Hematopoietic multipotent progenitor cell treated with erythropoietin and hydrocortisone succinate and interleukin-3 and kit ligand, for 6 days (in vitro differentiated cells): ENCODE measurements at regions not wholly inside any gene's neighbourhood (a gene's known extent, or its start where the extent isn't known, plus 50 kb on each side); places are given as distances from the start of the nearest gene placed in this dataset.
"Not testable (repeated sequence)": the region's sequence is repeated elsewhere in the genome, so short reads cannot be mapped to it uniquely, and the experiment has no call there.

Source experiments
- DNase-seq: peaks from one replicate; pipeline ENCODE4 v3.0.0-alpha.2; 2015

DNA sequence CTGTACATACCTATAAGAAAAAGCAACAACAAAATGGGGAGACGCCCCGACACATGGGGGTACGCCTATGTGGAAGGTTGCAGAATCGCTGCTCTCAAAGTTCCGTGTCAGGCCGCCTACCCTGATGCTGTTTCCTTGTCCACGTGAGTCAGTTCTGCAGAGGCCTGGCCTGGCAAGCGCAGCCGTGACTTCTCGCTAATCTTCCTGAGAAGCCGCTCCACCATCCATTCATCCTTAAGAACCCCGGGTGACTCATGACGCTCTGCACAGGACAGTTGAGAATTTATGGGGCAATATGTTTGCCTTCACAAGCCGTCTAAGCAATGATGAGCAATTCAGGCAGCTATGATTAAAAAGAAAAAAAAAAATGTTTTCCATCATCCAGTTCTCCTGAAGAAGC lies 122.3 kb upstream of the TMPRSS2 start:
- no peak for DNase-seq

DNA sequence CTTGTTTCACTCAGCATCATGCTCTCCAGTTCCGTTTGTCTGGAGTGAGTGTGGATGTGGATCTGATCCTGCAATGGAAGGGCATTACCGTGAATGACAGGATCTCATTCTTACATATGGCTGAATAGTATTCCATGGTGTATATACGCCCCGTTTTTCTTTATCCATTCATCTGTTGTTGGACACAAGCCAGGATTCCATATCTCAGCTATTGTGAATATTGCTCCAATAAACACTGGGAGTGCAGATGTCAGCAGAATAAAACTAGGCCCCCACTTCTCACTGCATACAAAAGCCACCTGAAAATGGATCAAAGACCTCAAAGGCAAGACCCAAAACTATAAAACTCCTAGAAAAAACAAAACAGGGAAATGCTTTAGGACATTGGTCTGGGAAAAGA lies 120.3 kb upstream of the TMPRSS2 start:
- DNase-seq = no peak

DNA sequence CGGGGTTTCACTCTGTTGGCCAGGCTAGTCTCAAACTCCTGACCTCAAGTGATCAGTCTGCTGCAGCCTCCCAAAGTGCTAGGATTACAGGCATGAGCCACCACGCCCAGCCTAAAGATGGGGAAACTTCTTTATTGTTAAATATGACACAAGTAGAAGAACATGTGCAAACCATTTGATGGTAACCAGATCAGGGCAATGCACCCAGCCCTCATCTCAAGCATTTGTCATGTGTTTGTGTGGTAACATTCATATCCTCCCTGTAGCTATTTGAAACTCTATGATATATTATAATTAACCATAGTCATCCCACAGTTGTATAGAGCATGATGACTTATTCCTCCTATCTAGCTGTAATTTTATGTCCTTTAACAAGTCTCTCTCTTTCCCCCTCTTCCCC lies 119.5 kb upstream of the TMPRSS2 start:
- DNase-seq = no peak

DNA sequence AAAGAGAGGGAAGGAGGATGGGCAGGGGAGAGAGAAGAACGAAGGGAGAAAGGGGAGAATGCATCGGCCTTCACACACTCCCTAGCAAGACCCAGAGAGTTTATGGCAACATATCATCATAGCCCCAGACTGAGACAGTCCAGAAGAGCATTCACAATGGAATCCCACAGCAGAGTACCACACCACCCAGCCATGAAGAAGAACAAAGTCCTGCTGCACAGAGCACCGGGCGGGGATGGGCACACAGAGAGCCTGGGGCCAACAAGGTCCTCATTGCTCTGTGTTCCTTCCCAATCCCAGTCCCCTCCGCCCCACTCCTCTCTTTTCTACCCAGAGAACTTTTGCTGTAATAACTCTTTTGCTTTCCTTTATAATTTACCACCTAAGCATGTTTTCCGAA lies 118.1 kb upstream of the TMPRSS2 start:
- DNase-seq = no peak

DNA sequence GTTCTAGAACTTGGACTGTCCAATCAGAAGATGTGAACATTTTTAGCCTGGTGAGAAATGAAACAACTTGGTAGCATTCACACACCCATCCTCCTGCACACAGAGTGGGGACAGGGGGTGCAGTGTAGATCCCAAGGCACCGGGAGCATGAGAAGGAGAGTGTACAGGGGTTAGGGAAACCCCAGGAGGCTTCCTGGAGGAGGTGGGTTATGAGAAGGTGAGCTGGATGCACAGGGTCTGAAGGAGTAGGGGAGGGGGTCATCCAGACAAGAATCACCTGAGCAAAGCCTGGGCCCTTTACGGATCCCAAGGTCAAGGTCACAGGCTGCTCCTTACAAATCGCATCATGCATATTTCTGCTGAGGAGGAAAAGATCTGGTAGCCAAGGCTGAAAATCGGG lies 117.5 kb upstream of the TMPRSS2 start:
- DNase-seq = no peak

DNA sequence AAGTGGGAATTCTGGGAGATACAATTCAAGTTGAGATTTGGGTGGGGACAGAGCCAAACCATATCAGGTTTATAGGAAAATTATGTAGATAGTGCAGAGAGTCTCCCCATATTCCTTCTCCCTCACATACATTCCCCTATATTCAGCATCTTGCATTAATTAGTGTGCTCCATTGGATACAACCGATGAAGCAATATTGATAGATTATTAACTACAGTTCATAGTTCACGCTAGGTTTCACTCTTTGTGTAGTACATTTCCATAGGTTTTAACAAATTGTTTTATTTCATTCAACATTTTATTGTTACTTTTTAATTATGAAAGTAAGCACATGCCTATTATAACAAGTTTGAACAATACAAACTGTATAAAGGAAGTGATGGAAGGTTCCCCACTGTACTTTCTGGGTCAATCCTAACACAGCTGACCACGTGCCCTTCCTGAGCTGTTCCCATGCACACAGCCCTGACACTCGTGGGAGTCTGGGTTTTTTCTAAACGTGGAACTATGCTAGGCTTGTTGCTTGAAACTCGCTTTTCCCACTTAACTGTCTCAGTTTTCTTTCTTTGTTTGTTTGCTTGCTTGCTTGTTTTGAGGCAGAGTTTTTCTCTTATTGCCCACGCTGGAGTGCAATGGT lies 116.8 kb upstream of the TMPRSS2 start:
- no peak for DNase-seq

DNA sequence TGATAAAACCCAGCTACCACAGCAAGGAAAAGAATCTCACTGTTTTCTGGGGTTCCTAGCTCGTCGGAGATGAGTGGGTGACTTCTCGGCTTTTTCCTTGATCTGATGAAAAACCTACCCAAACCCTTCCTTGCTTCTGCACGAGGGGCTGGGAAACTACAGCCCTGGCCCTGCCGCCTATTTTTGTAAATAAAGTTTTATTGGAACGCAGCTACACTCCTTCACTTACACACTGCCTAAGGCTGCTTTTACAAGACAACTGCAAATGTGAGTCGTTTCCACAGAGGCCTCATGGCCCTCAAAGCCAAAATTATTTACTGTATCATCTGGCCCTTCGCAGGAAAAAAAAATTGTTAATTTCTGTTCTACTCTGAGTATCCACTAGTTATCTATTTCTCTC lies 116.0 kb upstream of the TMPRSS2 start:
- DNase-seq = no peak

DNA sequence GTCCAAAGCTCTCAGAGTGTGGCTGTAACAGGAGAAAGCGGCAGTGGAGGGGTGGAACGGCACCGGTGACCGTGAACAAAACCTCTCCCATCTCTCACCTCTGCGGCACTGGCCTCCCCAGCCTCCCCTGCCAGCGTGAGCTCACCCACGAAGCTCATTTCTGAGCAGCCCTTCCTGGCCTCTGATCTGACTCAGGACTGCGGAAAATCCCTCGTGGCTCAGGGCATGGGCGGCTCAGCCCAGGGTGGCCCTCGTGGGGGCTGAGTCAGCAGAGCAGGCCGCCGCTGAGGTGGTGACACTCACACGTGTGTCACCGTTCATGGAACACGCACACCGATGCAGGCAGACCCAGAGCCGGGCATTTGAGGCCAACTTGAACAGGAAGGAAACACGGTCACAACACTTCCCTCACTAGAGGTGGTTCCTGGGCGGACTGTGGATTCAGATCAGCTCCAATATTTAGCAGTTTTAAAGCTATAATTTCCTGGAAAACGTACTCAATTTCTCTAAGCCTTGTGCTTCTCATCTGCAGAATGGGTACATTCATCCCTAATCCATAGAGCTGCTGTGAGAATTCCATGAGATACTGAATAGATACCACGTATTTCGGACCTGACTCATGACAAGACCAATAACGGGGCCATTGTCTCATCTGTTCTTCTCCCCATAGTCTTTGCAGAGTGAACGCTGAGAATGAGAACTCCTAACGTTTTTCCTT lies 115.0 kb upstream of the TMPRSS2 start:
- no peak for DNase-seq

DNA sequence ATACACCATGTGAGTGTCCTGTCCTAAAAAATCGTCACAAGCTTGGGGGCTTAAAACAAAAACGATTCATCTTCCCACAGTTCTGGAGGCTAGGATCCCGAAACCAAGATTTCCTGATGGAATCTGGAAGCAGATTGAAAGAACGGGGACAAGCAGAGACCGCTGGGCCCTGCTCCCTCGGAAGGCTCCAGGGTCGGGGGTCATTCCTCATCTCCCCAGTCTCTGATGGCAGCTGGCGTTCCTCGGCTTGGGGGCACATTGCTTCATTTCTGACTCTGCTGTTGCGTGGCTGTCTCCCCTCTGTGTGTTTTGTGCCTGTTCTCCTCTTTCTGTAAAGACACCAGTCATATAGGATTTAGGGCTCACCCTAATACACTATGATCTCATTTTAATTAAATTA lies 114.2 kb upstream of the TMPRSS2 start:
- DNase-seq = no peak

DNA sequence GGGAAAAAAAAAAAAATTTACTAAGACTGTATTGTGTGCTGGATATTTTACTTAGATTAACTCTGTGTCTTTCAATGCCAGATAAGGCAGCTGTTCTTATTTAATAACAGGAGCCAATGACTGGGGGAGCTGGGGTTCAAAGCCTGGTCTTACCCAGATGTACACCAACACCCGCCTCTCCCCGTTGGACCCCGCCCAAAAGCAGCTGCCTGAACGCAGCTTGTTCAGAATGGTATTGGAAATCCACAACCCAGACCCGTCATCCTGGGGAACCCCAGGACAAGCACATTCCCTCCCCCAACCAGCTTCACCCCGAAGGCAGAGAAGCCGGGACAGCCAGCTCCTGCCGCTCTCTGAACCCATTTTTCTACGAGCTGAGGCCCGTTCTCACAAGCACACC lies 113.6 kb upstream of the TMPRSS2 start:
- DNase-seq = no peak

DNA sequence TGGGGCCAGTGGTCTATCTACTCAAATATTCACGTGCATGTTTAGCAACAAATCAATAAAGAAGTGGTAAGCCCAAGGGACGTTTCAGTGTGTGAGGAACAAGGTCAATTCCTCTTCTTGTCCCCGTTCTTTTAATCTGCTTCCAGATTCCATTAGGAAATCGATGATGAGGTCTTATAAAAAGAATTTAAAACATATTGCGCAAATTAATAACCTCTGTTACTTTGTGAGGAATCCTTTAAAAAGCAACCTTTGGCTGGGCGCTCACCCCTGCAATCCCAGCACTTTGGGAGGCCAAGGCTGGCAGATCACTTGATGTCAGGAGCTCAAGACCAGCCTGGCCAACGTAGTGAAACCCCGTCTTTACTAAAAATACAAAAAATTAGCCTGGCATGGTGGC lies 113.0 kb upstream of the TMPRSS2 start:
- no peak for DNase-seq

DNA sequence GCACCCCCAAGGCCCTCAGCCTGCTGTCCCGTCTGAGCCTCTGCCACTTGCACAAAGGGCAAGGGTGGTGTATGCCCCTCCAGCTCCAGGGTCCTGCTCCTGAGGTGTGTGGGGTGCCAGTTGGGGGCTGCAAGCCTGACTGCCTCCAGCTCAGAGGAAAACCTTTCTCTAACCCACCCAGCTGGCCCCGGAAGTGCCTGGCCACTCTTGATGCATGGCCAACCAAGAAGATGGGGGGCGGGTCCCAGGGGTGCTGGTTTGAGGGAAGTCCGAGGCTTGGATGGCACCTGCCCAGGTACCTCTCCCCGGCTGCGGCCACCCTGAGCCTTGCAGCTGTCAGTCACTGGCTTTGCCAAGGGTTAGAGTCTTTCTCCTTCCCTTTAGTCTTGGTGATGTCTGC lies 112.6 kb upstream of the TMPRSS2 start:
- DNase-seq = no peak

DNA sequence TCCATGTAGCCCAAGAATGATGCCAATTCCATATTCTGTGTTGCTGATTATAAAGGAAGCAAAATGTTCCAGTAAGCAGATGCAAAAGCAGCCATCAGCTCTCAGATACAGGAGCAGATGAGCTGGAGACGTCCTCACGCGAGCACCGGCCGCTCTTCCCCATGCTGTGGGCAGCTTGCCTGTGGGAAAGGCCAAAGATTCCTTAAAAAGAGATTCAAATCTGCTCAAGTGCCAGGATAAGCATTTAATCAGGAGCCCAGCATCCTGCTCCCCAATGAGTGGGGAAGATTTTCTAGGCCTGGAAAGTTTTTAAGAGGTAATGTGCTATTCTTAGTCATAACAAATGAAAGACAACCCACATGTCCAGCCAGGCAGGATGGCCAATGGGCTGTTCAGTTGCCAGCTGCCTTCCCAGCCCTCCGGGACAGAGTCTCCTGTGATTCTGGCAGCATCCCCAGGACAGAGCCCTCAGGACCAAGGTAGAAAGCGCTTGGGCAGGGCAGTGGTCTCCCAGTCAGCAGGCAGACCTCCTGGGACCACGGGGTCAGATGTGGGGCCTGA lies 108.2 kb upstream of the TMPRSS2 start:
- no peak for DNase-seq

DNA sequence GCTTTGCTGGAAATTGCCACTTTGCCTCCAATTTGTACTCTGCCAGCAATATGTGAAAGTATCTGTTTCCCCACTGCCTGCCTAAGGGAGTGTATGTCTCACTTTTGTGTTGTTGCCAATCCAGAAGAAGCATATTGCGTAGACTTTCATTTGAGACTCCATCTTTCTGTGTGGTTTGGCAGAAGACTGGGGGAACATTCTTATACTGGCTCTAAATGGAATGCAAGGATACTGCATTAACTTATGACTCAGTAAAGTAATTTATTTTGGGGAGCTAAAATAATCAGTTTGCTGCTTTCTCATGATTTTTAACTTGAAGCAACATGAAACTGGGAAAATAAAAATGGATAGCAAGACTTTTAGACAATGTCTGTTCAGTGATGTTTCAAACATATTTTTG lies 107.7 kb upstream of the TMPRSS2 start:
- DNase-seq = no peak

DNA sequence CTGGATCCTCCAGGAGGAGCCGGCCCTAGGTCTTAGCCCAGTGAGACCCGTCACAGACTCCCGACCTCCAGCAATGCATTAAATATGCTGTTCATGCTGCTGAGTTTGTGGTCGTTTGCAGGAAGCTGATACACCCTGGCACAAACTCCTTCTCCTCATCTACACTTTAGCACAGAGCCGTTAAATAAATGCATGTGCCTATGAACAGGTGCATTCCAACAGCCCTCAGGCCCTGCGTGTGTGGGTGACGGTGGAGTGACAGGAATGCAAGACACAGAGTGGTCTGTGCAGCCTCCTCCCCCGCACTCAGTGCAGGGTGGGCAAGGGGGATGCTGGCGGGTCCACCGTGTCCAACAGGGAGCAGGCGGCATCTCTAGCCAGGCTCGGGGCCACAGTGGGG lies 106.6 kb upstream of the TMPRSS2 start:
- DNase-seq = no peak

DNA sequence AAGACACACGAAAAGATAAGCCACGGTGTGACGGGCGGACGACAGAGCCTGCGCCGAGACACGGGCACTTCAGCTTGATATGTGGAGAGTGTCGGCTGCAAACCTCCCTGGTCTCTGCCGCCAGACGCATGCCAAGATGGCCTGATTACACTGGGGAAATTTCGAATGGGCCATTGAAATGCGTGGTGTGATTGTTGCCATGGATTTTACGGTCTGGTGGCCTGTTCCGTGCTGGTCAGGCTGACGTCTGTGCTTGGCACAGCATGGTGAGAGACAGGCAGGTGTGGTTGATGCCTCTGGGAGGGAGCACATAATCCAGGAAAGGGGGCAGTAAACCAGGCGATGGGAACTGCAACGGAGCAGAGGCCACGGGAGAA lies 105.6 kb upstream of the TMPRSS2 start:
- no peak for DNase-seq

DNA sequence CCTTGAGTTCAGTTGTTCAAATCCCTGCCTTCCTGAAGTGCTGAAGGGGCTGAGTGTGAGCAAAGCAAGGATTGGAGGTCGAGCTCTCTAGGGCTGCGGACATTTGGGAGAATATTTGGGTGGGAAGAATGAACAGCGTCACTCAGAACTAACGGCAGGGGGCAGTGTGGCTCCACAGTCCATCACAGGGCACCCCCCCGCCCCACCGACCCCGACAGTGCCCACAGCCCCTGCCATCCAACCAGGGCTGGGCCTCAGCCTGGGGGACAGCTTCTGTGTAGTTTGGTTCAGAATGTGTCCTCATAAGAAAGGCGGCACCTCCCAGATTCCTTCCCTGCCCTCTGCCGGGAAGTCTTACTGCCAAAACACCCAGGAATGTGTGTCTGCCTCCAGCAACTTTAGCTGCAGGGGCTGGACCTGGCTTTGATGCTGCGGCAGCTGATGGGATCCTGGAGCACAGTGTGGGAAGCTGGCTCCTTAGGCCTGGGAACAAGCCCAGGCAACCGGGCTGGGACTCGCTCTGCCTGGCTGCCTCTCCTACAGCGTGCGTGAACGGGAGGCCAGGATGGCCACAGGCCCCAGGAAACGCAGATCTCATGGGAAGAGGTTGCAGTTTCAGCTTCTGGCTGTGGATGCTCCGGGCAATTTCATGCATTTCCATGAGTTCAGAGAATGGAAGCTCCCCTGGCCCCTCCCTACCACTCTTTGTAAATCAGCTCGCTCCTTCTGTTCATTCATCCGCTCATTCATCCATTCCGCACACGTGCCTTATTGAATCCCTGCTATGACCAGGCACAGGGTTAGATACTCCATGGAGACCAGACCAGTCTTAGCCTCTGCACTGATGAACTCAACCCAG lies 104.9 kb upstream of the TMPRSS2 start:
- DNase-seq = peak; percentile 55

DNA sequence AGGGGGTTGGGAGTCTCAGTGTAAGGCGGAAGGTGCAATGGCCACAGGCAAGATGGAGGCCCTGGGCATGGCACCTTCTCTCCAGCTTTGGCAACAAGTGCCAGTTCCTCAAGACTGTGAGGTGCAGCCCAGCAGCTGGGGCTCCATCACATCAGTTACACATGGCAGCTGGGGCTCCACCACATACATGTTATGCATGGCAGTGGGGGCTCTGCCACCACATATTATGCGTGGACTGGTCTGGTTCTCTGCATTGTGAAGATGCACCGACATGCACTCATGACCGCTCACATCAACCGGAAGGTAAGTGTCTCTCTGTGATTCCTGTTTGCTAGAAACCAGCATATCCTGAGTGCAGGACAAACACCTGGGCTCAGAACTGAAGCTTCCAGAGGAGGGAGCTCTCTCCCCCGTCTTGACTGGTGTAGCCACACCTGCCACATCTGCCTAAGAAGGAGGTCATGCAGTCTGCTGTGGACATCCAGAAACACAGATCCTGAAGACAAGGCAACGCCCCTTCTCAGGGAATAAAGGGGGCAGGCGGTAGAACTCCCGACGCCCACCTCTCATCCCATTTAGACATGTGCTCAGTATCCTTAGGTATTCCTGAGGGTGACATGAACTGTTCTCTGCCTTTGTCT lies 104.1 kb upstream of the TMPRSS2 start:
- peak; percentile 12 for DNase-seq

DNA sequence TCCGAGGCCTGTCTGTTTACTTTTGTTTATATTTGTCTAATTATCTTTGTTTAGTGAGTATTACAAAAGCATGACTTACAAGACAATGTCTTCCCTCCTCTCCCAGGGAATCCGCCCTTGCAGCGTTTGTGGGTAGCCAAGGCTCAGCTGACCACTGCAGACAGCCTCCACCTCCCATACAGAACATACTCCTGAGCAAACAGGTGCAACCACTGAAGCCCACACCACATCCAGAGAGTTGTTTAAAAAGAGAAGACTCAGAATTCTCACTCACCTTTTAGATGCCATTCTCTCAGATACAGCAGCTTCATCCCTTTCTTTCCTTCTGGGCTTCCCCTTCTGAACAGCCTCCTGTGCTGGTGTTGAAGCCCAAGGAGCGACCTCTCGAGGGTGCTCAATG lies 103.5 kb upstream of the TMPRSS2 start:
- DNase-seq = no peak

DNA sequence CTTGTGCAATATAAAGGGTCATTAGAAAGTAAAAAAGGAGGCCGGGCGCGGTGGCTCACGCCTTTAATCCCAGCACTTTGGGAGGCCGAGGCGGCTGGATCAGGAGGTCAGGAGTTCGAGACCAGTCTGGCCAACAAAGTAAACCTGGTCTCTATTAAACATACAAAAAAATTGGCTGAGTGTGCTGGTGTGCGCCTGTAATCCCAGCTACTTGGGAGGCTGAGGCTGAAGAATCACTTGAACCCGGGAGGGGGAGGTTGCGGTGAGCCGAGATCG lies 102.8 kb upstream of the TMPRSS2 start:
- not testable (repeated sequence) for DNase-seq

DNA sequence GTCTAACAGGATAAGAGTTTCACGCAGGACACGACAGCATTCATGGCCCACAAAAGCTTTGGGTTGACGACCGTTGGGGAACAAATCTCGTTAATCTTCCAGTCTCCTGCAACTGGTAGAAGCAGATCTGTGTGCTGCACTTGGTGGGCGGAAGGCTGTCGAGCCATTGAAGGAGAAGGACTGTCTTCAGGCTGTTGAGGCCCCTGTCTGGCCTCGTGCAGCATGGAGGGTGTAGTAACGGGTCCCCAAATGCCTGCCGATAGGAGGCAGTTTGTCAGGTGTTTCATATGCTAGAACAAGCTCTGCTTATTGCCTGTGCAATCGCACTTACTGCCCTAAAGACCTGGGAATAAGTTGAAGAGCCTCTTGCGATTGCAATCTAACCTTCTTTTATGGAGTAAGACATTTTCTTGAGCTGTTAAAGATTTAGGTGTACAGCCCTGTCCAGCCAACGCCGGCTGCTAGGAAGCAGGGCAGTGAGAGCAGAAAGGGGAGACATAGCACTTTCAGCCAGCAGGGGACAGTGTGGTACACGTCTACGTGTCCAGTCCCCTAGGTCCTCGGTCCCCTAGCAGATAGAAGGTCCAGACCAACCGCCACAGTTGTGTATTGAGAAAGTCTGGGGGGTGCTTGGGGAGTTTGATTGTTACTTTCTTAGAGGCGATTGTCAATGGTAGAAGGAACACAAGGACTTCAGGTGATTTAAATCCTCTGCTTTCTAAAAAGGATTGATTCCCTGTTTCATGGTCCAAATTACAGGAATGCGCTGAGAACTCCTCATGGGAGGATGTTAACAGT lies 102.3 kb upstream of the TMPRSS2 start:
- DNase-seq = peak; percentile 75

DNA sequence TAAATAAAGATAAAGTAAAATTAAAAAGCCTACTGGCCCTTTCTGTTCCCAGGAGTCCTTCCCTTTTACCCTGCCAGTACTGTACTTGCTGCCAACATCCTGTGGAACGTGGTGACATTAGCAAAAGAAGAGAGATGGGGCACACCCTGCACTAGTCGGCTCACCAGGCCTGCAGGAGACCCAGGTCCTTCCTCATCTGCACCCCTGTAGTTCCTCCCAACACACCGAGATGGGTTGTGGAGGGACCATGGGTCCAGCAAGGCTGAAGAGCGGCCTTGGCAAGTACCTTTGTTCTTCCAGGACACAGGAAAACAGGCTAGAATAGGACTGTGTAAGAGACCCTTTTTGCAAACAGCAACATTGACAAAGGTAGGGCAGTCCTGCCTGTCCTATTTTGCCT lies 98.7 kb upstream of the TMPRSS2 start:
- DNase-seq = no peak

DNA sequence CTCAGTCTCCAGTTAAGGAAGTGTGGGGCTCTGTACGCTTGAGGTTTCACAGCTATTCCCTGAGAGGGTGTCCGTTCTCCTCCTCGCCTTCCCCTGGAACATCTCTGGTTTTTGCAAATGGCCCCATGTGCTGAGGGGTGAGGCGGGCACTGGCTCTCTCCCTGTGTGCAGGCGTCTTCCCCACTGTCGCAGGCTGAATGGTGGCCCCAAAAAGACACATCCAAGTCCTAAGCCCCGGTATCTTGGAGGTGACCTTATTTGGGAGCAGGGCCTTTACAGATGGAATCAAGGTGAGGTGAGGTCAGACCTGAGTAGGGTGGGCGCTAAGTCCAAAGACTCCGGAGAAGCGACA lies 98.0 kb upstream of the TMPRSS2 start:
- no peak for DNase-seq
